ENCODE measurements at regions not wholly inside any gene's neighbourhood (a gene's known extent, or its start where the extent isn't known, plus 50 kb on each side); places are given as distances from the start of the nearest gene placed in this dataset.

DNA sequence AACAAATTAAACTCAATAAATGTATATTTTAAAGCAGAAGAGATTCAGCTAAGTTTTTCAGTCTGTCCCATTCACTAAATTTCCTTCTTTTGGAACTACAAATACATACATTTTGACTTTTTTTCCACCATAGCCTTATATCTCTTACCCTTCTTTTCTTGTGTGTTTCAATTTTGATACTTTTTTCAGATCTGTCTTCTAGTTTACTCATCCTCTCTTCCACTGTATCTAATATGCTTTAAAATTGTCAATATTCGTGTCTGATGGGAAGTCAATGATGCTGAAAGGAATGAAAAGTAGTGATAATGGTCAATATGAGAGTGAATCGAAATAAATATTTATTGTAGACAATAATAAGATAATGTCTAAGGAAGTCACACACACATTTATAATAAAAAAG is 332.3 kb upstream of the KIRREL3 start:
- DNase-seq (ENCODE audit: low read depth in 2 of 2), result no peak

GRCh38 chr11:127330044-127330443 is 329.5 kb upstream of the KIRREL3 start:
- no peak for DNase-seq (ENCODE audit: low read depth in 2 of 2)

DNA sequence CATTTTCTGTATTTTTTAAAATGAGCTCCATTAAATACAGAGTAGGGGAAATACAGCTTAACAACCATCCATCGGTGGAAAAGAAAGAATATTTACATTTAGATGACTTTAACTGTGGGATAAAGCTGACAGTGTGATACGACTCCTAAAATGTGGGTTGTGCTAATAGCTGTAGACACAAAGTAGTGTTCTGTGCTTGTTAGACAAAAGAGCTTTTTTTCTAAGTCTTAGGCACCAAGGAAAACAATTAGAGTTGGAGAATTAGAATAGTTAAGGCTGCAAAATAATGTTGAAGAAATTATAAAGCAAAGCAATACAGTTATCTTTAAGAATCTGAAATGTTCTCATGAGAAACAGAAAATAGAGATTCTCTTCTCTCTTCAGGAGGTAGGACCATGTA is 307.7 kb upstream of the KIRREL3 start:
- no peak for DNase-seq (ENCODE audit: low read depth in 2 of 2)

- no peak for DNase-seq (ENCODE audit: low read depth in 2 of 2)
These were observed 307.1 kb upstream of the KIRREL3 start for GRCh38 chr11:127307700-127308099.

GRCh38 chr11:127304634-127305033 is 304.1 kb upstream of the KIRREL3 start:
- DNase-seq (ENCODE audit: low read depth in 2 of 2), result no peak

DNA sequence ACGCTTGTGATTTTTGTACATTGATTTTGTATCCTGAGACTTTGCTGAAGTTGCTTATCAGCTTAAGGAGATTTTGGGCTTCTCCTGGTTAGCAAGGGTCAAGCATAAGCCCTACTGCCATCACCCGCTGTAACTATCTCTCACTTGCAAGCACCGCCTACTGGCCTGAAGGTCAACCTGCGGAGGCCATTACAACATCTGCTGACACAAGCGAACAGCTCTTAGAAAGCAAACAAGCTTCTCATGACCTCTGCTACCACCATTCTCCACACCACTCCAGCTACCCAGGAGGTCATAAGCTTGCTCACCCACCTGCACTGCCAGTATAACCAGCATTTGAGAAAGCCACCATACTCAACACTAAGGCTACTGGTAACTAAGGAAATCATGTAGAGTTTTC is 288.4 kb upstream of the KIRREL3 start:
- no peak for DNase-seq (ENCODE audit: low read depth in 2 of 2)

- DNase-seq (ENCODE audit: low read depth in 2 of 2), result no peak
These were observed 281.0 kb upstream of the KIRREL3 start for GRCh38 chr11:127281534-127281933.

GRCh38 chr11:127275774-127276173 is 275.2 kb upstream of the KIRREL3 start:
- DNase-seq (ENCODE audit: low read depth in 2 of 2), result no peak

DNA sequence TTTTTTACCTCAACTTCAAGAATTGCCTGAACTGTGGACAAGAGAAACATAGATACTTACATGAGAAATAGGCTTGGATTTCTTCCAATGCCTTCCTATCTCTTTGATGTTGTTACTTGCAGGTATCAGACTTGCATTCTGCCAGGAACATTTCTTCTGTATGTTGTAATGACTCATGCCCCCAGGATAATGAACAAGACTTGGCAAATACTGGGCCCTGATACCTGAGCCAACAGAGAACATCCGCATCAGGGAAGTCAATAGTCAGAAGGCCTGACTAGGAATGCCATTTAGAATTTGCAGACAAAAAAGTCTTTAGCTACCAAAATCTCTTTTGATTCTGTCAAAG is 273.7 kb upstream of the KIRREL3 start:
- DNase-seq (ENCODE audit: low read depth in 2 of 2), result no peak

- no peak for DNase-seq (ENCODE audit: low read depth in 2 of 2)
These were observed 273.2 kb upstream of the KIRREL3 start for GRCh38 chr11:127273593-127274327.

GRCh38 chr11:127270851-127271250 is 270.3 kb upstream of the KIRREL3 start:
- no peak for DNase-seq (ENCODE audit: low read depth in 2 of 2)

GRCh38 chr11:127269911-127270310 is 269.3 kb upstream of the KIRREL3 start:
- no peak for DNase-seq (ENCODE audit: low read depth in 2 of 2)

DNA sequence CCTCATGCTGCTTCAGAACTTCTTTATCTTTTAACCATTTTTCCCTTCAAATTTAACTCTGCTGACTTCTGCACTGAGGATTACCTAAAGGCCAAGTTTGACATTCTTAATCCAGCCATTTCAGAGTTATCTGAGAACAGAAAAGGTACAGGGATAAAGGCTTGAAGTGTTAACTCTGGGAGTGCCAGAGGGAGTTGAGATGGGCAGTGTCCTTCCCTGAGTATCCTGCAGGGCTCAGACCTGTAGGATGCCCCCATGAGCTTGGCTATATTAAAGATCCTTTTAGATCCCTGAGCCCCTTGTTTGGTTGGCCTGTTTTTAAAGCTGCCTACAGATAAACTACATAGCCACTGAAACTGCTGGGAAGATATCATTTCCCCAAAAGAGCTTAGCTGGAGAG is 268.4 kb upstream of the KIRREL3 start:
- no peak for DNase-seq (ENCODE audit: low read depth in 2 of 2)

- no peak for DNase-seq (ENCODE audit: low read depth in 2 of 2)
These were observed 268.0 kb upstream of the KIRREL3 start for GRCh38 chr11:127268521-127268920.

DNA sequence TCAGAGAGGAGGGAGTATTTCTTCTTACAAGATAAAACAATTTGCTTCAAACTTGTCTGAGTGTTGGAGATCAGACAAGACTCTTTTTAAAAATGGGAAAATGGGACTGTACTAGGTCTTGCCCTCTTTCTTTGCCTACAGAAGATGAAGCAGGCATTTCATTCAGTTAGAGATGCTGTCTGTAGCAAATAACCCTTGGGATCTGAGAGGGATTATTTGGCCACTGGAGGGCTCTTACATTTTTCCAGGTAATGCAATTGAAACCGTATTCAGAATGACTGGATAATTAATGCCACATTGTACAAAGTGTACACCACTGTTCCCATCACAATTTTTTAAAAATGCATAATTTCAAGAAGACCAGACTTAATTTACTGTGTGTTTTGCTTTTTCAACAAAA is 258.5 kb upstream of the KIRREL3 start:
- no peak for DNase-seq (ENCODE audit: low read depth in 2 of 2)

- no peak for DNase-seq (ENCODE audit: low read depth in 2 of 2)
These were observed 254.6 kb upstream of the KIRREL3 start for GRCh38 chr11:127255209-127255608.

- DNase-seq (ENCODE audit: low read depth in 2 of 2), result no peak
These were observed 251.8 kb upstream of the KIRREL3 start for GRCh38 chr11:127252321-127252720.

DNA sequence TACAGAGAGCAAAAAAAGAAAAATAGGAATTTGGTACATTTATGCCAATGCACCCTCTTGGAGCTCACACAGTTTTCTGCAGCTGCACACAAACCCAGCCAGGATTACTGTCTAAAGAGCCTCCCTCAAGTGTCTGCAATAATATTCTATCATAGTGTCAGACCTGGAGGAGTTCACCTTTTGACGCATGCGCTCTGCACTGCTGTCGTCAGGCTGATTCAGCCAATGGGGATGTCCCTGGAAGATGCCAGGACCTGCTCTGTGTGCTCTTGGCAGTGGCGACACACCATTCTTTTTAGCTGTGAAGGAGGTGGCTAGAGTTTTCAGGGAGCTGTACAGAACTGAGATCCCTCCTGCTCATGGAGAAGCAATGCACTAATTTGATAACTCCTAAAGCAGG is 249.0 kb upstream of the KIRREL3 start:
- no peak for DNase-seq (ENCODE audit: low read depth in 2 of 2)

- DNase-seq (ENCODE audit: low read depth in 2 of 2), result no peak
These were observed 247.9 kb upstream of the KIRREL3 start for GRCh38 chr11:127248476-127248875.

DNA sequence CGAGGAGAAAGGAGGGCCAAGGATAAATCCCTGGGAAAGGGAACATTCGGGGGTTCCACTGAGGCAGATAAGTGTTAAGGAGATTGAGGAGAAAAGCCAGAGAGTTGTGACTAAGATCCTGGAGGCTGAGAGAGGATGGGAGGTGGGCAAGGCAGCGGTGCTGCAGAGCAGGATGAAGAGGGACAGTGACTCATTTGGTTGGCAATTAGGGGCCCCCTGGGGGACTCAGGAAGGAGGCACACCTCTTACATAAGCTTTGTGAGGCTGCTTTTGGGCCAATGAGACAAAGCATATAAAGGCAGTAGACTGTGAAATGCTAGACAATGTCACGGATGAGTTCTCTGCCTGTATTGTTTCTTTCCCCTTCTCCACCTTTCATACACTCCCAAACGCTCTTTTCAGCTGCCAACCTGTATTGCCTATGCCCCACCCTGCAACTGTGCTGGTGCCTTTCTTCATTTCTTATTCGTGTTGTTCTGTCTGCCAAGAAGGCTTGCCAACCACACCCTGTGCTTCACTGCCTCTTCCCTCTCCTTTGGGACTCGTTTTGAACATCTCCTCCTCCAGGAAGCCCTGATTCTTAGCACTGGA is 246.8 kb upstream of the KIRREL3 start:
- no peak for DNase-seq (ENCODE audit: low read depth in 2 of 2)

GRCh38 chr11:127242676-127243075 is 242.1 kb upstream of the KIRREL3 start:
- DNase-seq (ENCODE audit: low read depth in 2 of 2), result no peak

DNA sequence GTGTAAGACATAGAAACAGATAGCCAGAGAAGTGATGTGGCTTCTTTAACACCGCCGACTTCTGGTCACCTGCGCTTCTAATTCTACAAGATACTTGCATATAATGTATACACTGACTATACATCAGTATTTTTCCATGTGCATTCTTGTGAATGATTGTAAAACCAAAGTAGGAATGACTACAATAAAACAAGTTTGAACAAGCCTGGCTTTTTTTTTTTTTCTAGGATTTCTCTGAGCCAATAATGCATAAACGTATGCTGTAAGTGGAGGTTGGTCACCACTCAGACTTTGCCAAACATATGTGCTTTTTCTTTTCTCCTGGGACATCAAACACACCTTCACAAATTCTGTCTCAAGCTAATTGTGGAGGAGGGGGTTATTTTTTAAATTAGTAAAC is 237.8 kb upstream of the KIRREL3 start:
- DNase-seq (ENCODE audit: low read depth in 2 of 2), result no peak

GRCh38 chr11:127236776-127237175 is 236.2 kb upstream of the KIRREL3 start:
- no peak for DNase-seq (ENCODE audit: low read depth in 2 of 2)

DNA sequence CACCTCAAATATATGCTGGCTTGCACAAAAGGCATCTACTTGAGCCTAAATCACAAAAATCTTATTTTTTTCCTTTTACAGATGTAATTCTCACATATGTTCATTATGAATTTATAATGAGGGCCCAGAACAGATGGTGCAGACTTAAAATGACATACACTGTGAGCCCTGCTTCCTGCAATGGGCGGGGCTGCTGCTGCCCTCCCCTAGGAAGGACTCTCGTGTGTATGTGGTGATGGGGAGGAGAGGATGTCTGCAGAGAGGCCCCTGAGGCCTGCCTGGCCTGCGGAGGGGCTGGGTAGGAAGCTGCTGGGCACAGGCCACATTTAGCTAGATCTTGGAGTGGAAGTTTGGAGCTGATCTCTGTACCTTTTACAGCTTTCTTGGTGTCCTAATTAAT is 233.4 kb upstream of the KIRREL3 start:
- DNase-seq (ENCODE audit: low read depth in 2 of 2), result no peak
